Endothelial cell of umbilical vein (primary cell): ENCODE measurements at regions not wholly inside any gene's neighbourhood (a gene's known extent, or its start where the extent isn't known, plus 50 kb on each side); places are given as distances from the start of the nearest gene placed in this dataset.

Experiments
- EZH2 ChIP-seq: IDR thresholded peaks from 2 replicates; pipeline ENCODE4 v1.6.1; 2012; ENCODE audit warnings: borderline replicate concordance, low read depth, mild to moderate bottlenecking, moderate library complexity, low read length, inconsistent platforms; ENCODE audit not compliant: severe bottlenecking
- FOS ChIP-seq: IDR thresholded peaks from 2 replicates; pipeline ENCODE4 v1.6.1; 2011; ENCODE audit warnings: mild to moderate bottlenecking, low read length, moderate library complexity, borderline replicate concordance; ENCODE audit not compliant: insufficient read depth
- JUN ChIP-seq: IDR thresholded peaks from 2 replicates; pipeline ENCODE4 v1.6.1; 2011; ENCODE audit warnings: borderline replicate concordance, low read depth; ENCODE audit not compliant: insufficient read length, insufficient read depth
- MYC ChIP-seq: IDR thresholded peaks from one replicate; pipeline ENCODE4 v1.6.1; 2011; ENCODE audit warnings: mild to moderate bottlenecking, low read depth, low read length
- POLR2A ChIP-seq: IDR thresholded peaks from 2 replicates; pipeline ENCODE4 v1.6.1; 2012; ENCODE audit warnings: low read depth, mild to moderate bottlenecking, control low read depth, low read length
- POLR2AphosphoS5 ChIP-seq: IDR thresholded peaks from 2 replicates; pipeline ENCODE4 v1.6.1; 2012; ENCODE audit warnings: low read depth, mild to moderate bottlenecking, control low read depth, low read length, moderate library complexity; ENCODE audit not compliant: insufficient read depth
- TF ChIP-seq, protein P1 (sequence below), 2 donors: IDR thresholded peaks; 1 replicate in 1 of 2; 2 replicates in 1 of 2; pipeline ENCODE4 v1.5.1; 2011; ENCODE audit warnings: low read length in 2 of 2, mild to moderate bottlenecking in 2 of 2, moderate library complexity in 2 of 2, control low read depth in 1 of 2, inconsistent platforms in 1 of 2, low read depth in 1 of 2; ENCODE audit not compliant: insufficient read depth in 1 of 2; ENCODE audit errors: extremely low read depth in 1 of 2
- TF ChIP-seq, protein P2 (sequence below): IDR thresholded peaks from 2 replicates; pipeline ENCODE4 v1.6.1; 2011; ENCODE audit not compliant: insufficient read depth, insufficient read length

DNA sequence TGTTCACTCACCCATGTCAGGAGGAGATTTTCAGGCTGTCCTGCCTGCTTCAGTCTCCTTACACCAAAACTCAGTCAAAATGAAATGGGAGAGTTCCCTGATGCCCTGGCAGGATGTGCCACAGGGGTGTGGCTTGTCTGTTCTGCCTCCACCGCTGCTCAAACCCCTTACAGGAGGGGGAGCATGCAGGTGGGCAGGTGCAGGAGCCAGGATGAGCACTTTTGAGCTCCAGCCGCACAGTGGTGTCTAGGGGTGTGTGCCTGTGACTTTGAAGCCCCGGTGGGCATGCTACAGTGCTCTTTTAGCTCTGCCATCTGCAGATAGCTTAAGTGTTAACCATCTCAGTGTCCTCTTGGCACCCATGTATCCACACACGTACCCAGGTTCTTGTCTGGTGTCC, 71.9 kb upstream of the IPO5 start:
- no peak for TF ChIP-seq POLR2A
- no peak for TF ChIP-seq FOS
- TF ChIP-seq MYC = no peak
- TF ChIP-seq, protein P1, sequence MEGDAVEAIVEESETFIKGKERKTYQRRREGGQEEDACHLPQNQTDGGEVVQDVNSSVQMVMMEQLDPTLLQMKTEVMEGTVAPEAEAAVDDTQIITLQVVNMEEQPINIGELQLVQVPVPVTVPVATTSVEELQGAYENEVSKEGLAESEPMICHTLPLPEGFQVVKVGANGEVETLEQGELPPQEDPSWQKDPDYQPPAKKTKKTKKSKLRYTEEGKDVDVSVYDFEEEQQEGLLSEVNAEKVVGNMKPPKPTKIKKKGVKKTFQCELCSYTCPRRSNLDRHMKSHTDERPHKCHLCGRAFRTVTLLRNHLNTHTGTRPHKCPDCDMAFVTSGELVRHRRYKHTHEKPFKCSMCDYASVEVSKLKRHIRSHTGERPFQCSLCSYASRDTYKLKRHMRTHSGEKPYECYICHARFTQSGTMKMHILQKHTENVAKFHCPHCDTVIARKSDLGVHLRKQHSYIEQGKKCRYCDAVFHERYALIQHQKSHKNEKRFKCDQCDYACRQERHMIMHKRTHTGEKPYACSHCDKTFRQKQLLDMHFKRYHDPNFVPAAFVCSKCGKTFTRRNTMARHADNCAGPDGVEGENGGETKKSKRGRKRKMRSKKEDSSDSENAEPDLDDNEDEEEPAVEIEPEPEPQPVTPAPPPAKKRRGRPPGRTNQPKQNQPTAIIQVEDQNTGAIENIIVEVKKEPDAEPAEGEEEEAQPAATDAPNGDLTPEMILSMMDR (IDR thresholded peaks at IDR 0.05; ENCODE audit: extremely low read depth in 1 of 2, insufficient read depth in 1 of 2, low read depth in 1 of 2, low read length in 2 of 2) = no peak
- no peak for TF ChIP-seq JUN
- TF ChIP-seq, protein P2, sequence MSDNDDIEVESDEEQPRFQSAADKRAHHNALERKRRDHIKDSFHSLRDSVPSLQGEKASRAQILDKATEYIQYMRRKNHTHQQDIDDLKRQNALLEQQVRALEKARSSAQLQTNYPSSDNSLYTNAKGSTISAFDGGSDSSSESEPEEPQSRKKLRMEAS = no peak
- TF ChIP-seq EZH2 = no peak
- TF ChIP-seq POLR2AphosphoS5 = no peak
